ENCODE measurements at regions not wholly inside any gene's neighbourhood (a gene's known extent, or its start where the extent isn't known, plus 50 kb on each side); places are given as distances from the start of the nearest gene placed in this dataset.

DNA sequence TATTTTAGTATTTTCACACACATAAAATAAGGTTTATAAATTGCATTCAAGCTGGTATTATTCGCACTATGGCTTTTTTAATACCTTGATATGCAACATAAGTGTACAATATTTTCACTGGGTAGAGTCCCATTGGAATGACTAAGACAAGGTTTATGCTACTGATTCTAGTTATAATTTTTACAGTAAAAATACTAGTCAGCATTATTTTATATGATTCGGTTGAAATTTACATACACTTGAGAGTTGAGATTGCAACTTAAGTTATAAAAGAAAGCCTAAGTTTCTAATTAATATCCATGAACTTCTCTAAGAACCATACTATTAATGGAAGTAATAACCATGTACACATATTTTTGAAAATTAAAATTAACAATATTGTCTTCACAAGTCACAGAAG is 723.9 kb upstream of the NR2F2 start:
- no peaks in the 10 kb centered on the region for H4K20me1 ChIP-seq (ENCODE audit: control insufficient read depth, insufficient read depth, low read depth, low read length)
- H3F3A ChIP-seq (ENCODE audit: control insufficient read depth, insufficient read depth): no peaks in the 10 kb centered on the region
- H3K9me2 ChIP-seq (replicated peaks; ENCODE audit: control insufficient read depth, low read length): no peaks in the 10 kb centered on the region
- no peak overlapping the region for H3K4me2 ChIP-seq (ENCODE audit: low read length)
- H3K4me1 ChIP-seq (ENCODE audit: control insufficient read depth, low read length): no peaks in the 10 kb centered on the region
- TF ChIP-seq, protein P1, sequence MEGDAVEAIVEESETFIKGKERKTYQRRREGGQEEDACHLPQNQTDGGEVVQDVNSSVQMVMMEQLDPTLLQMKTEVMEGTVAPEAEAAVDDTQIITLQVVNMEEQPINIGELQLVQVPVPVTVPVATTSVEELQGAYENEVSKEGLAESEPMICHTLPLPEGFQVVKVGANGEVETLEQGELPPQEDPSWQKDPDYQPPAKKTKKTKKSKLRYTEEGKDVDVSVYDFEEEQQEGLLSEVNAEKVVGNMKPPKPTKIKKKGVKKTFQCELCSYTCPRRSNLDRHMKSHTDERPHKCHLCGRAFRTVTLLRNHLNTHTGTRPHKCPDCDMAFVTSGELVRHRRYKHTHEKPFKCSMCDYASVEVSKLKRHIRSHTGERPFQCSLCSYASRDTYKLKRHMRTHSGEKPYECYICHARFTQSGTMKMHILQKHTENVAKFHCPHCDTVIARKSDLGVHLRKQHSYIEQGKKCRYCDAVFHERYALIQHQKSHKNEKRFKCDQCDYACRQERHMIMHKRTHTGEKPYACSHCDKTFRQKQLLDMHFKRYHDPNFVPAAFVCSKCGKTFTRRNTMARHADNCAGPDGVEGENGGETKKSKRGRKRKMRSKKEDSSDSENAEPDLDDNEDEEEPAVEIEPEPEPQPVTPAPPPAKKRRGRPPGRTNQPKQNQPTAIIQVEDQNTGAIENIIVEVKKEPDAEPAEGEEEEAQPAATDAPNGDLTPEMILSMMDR (IDR thresholded peaks at IDR 0.05; ENCODE audit: low read depth, low read length, poor library complexity, severe bottlenecking): no peak
- no peak for TF ChIP-seq EZH2phosphoT487 (IDR thresholded peaks at IDR 0.05; ENCODE audit: borderline replicate concordance, low read length)
- H3K27me3 ChIP-seq (ENCODE audit: control insufficient read depth, low read length): no peaks in the 10 kb centered on the region
- no peaks in the 10 kb centered on the region for H3K36me3 ChIP-seq (ENCODE audit: control insufficient read depth, low read length)
- H3K4me3 ChIP-seq (ENCODE audit: low read length): no peak overlapping the region
- H3K79me2 ChIP-seq (ENCODE audit: control insufficient read depth, low read length): no peaks in the 10 kb centered on the region
- H3K9me3 ChIP-seq (ENCODE audit: control insufficient read depth, insufficient read depth, low read length): no peaks in the 10 kb centered on the region
- no peak overlapping the region for H3K27ac ChIP-seq (ENCODE audit: low read depth, low read length)

DNA sequence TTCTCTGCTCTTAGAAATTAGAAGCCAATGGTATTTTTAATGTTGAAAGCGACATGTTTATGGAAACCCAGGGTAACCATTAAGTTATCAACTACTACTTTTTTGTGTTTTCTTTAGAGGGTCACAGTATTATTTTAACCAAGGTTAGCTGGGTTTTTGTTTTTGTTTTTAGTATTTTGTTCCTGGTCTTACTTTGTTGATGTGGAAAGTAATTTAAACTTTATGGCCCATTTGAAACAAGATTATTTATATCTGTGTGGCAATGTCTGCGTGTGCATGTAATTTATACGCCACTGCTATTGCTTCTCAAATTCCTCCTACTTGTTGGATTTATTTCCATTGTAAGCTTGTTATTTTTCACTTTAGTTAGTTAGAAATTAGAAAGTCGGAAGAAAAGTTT is 722.1 kb upstream of the NR2F2 start:
- no peaks in the 10 kb centered on the region for H4K20me1 ChIP-seq (ENCODE audit: control insufficient read depth, insufficient read depth, low read depth, low read length)
- no peaks in the 10 kb centered on the region for H3K79me2 ChIP-seq (ENCODE audit: control insufficient read depth, low read length)
- TF ChIP-seq EZH2phosphoT487 (IDR thresholded peaks at IDR 0.05; ENCODE audit: borderline replicate concordance, low read length): no peak
- TF ChIP-seq, protein P1 (IDR thresholded peaks at IDR 0.05; ENCODE audit: low read depth, low read length, poor library complexity, severe bottlenecking): no peak
- H3K27me3 ChIP-seq (ENCODE audit: control insufficient read depth, low read length): no peaks in the 10 kb centered on the region
- H3F3A ChIP-seq (ENCODE audit: control insufficient read depth, insufficient read depth): no peaks in the 10 kb centered on the region
- H3K36me3 ChIP-seq (ENCODE audit: control insufficient read depth, low read length): no peaks in the 10 kb centered on the region
- H3K9me2 ChIP-seq (replicated peaks; ENCODE audit: control insufficient read depth, low read length): no peaks in the 10 kb centered on the region
- H3K27ac ChIP-seq (ENCODE audit: low read depth, low read length): no peak overlapping the region
- no peak overlapping the region for H3K4me3 ChIP-seq (ENCODE audit: low read length)
- H3K9me3 ChIP-seq (ENCODE audit: control insufficient read depth, insufficient read depth, low read length): no peaks in the 10 kb centered on the region
- no peak overlapping the region for H3K4me2 ChIP-seq (ENCODE audit: low read length)
- H3K4me1 ChIP-seq (ENCODE audit: control insufficient read depth, low read length): no peaks in the 10 kb centered on the region

DNA sequence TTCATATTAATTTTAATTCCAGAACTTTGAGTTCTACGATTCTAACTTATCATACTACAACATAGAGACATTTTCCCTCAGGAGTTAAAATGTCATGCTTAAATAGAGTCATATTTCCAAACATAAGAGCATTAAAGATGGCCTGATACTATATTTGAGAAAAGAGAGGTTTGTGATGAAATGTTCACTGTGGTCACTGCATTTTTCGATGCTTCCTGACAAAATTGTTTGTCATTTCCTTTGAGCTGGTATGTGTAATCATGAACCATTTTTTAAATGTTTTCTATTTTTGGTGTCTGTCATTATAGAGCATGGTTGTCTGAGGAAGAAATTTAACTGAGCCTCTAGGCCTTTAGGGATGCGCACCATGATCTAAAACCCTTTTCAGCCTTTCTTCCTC is 721.4 kb upstream of the NR2F2 start:
- Histone ChIP-seq H3F3A (ENCODE audit: control insufficient read depth, insufficient read depth) (no peaks in the 10 kb centered on the region), H4K20me1 (ENCODE audit: control insufficient read depth, insufficient read depth, low read depth, low read length) (no peaks in the 10 kb centered on the region), H3K36me3 (ENCODE audit: control insufficient read depth, low read length) (no peaks in the 10 kb centered on the region), H3K4me2 (ENCODE audit: low read length) (no peak overlapping the region), H3K27me3 (ENCODE audit: control insufficient read depth, low read length) (no peaks in the 10 kb centered on the region), H3K9me3 (ENCODE audit: control insufficient read depth, insufficient read depth, low read length) (no peaks in the 10 kb centered on the region), H3K79me2 (ENCODE audit: control insufficient read depth, low read length) (no peaks in the 10 kb centered on the region), H3K4me1 (ENCODE audit: control insufficient read depth, low read length) (no peaks in the 10 kb centered on the region), H3K4me3 (ENCODE audit: low read length) (no peak overlapping the region), H3K9me2 (replicated peaks; ENCODE audit: control insufficient read depth, low read length) (no peaks in the 10 kb centered on the region), H3K27ac (ENCODE audit: low read depth, low read length) (no peak overlapping the region)
- TF ChIP-seq EZH2phosphoT487 (IDR thresholded peaks at IDR 0.05; ENCODE audit: borderline replicate concordance, low read length): no peak
- TF ChIP-seq, protein P1 (IDR thresholded peaks at IDR 0.05; ENCODE audit: low read depth, low read length, poor library complexity, severe bottlenecking): no peak

DNA sequence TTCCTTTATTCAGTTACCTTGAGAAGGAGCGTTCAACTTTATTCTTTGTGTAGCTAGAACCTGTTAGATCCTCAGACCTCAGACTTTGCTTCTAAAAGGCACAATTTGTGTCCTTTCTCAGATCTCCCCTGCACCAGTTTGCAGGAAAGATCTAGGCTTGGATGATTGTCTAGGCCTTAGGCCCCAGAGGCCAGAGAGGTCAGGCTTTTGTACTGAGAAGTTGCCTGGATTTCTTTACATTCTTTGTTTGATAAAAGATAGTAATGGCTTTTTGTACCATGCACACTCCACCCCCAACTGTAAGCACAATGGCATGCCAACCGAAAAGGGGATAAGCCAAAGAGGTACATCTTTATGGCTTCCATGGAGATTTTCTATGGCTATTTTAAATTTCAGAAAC is 719.6 kb upstream of the NR2F2 start:
- no peak overlapping the region for H3K27ac ChIP-seq (ENCODE audit: low read depth, low read length)
- H3K27me3 ChIP-seq (ENCODE audit: control insufficient read depth, low read length): no peaks in the 10 kb centered on the region
- no peaks in the 10 kb centered on the region for H3F3A ChIP-seq (ENCODE audit: control insufficient read depth, insufficient read depth)
- H3K36me3 ChIP-seq (ENCODE audit: control insufficient read depth, low read length): no peaks in the 10 kb centered on the region
- H3K79me2 ChIP-seq (ENCODE audit: control insufficient read depth, low read length): no peaks in the 10 kb centered on the region
- H3K4me1 ChIP-seq (ENCODE audit: control insufficient read depth, low read length): no peaks in the 10 kb centered on the region
- H4K20me1 ChIP-seq (ENCODE audit: control insufficient read depth, insufficient read depth, low read depth, low read length): no peaks in the 10 kb centered on the region
- no peaks in the 10 kb centered on the region for H3K9me2 ChIP-seq (replicated peaks; ENCODE audit: control insufficient read depth, low read length)
- TF ChIP-seq EZH2phosphoT487 (IDR thresholded peaks at IDR 0.05; ENCODE audit: borderline replicate concordance, low read length): no peak
- TF ChIP-seq, protein P1 (IDR thresholded peaks at IDR 0.05; ENCODE audit: low read depth, low read length, poor library complexity, severe bottlenecking): no peak
- no peaks in the 10 kb centered on the region for H3K9me3 ChIP-seq (ENCODE audit: control insufficient read depth, insufficient read depth, low read length)
- no peak overlapping the region for H3K4me2 ChIP-seq (ENCODE audit: low read length)
- H3K4me3 ChIP-seq (ENCODE audit: low read length): no peak overlapping the region

Data from DOHH2 (cell line).